NCI-H2227 (cell line): ENCODE measurements at regions not wholly inside any gene's neighbourhood (a gene's known extent, or its start where the extent isn't known, plus 50 kb on each side); places are given as distances from the start of the nearest gene placed in this dataset.
"Not testable (repeated sequence)": the region's sequence is repeated elsewhere in the genome, so short reads cannot be mapped to it uniquely, and the experiment has no call there.

ENCODE experiments used
- DNase-seq: peaks from one replicate; lab custom pipeline; 2025; ENCODE audit not compliant: unreplicated experiment; lab: John Stamatoyannopoulos, UW

DNA sequence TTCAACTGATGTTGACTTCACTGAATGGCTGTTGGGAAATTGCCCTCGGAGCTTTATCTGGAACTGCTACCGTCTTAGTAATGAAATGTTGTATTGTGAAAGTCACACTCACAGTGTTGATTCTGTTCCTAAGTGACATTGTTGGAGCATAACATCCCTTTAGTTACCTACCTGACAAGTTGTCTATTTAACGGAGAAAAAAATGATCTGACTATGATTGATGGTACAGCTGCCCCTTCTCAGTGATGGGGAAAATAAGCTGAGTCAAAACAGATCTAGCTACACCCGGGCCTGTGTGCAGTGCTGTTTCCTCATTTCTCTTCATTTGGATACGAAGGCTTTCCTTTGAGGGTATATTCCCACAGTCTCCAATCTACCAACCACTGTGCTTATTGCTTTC lies 472.3 kb upstream of the BRINP3 start:
- DNase-seq: peak; percentile 27

DNA sequence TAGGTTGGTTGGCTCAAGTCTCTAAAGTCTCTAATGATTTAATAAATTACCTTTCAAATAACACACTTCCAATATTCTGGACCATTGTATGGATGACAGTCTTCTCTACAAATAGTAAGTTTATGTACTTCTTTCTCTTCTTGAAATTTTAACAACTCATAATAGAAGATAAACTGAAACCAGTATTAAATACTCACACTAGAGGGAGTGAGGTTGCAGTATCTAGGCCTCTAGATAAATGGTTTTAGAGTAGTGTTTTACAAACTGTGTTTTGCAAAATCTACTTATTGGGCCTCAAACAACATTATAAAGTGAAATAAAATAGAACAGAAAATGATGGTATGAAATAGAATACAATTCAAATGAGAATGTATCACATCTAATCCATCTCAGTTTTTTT lies 479.9 kb upstream of the BRINP3 start:
- no peak for DNase-seq

DNA sequence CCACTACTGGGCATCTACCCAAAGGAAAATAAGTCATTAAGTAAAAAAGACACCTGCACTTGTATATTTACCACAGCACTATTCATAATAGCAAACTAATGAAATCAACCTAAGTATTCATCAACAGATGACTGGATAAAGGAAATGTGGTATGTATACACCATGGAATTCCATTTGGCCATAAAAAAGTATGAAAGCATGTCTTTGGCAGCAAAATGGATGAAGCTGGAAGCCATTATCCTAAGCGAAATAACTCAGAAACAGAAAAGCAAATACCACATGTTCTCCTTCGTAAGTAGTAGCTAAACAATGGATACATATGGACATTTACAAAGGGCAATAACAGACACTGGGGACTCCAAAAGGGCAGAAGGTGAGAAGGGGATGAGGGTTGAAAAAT lies 485.7 kb upstream of the BRINP3 start:
- no peak for DNase-seq

DNA sequence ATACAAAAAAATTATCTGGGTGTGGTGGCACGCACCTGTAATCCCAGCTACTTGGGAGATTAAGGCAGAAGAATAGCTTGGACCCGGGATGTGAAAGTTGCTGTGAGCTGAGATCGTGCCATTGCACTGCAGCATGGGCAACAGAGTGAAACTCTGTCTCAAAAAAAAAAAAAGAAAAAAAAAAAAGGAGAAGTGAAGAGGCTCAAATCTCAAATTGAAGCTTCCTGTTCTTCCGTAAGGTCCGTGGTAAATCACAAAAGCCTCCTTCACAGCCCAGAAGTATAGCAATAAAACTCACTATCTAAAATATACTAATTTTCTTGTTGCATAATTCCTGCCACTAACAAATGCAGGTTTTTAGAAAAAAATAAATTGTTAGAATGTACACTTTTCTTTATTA lies 498.2 kb upstream of the BRINP3 start:
- no peak for DNase-seq

DNA sequence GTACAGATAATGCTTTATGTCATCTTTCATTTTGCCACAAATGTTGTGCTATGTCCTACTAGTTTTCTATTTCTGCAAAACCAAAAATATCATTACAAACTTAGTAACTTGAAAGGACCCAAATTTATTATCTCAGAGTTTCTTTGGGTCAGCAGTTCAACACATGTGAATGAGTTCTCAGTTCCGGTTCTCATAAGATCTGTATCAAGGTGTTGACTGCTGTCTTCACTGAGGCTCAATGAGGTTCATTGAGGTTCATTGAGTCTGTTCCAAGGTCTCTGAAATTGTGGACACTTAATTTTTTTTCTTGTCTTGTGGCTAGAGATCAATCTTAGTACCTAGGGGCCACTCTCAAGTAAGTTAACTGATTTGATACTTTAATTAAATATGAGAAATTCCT lies 525.1 kb upstream of the BRINP3 start:
- DNase-seq: no peak

DNA sequence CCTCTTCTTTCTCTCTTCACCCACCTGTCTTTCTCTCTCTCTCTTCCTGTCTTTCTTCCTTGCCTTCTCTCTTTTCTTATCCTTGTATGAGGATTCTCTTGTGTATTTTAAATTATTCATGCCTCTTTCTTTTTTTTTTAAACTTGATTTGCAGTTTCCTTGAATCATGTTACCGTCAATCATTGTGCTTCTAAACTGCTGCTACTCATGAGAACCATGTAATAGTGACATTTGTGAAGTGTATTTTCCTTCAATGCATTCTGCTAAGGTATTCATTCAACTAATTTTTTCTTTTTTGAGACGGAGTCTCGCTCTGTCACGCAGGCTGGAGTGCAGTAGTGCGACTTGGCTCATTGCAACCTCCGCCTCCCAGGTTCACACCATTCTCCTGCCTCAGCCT lies 539.1 kb upstream of the BRINP3 start:
- DNase-seq: no peak

DNA sequence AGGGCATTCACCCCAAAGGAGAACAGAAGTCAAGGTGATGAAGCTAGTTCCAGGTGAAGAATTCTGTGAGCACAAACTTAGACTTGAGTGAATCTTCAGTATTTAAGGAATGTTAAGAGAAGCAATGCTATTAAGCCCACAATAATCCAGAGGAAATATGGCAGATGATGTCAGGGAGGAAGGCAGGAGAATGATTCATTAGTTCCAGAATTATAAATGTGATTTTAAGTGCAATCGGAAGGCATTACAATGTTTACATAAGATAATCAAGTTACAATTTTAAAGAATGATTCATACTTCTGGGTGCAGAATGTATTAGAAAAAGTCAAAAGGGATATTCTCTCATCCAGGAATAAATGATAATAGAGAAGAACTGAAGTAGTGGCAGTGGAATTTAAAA lies 545.2 kb upstream of the BRINP3 start:
- DNase-seq: no peak

DNA sequence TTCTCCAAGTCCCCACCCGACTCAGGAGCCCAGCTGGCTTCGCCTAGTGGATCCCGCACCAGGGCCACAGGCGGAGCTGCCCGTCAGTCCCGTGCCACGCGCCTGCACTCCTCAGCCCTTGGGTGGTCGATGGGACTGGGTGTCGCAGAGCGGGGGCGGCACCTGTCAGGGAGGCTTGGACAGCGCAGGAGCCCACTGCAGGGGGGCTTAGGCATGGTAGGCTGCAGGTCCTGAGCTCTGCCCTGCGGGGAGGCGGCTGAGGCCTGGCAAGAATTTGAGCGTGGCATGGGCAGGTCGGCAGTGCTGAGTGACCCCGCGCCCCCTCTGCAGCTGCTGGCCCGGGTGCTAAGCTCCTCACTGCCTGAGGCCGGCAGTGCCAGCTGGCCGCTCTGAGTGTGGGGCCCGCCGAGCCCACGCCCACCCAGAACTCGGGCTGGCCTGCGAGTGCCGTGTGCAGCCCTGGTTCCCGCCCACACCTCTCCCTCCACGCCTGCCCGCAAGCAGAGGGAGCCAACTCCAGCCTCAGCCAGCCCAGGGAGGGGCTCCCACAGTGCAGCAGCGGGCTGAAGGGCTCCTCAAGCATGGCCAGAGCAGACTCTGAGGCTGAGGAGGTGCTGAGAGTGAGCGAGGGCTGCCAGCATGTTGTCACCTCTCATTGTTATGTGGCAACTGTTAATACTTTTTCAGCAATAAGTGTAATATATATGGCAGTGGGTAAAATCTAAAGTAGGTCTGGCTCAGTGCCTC lies 548.4 kb upstream of the BRINP3 start:
- DNase-seq: no peak

DNA sequence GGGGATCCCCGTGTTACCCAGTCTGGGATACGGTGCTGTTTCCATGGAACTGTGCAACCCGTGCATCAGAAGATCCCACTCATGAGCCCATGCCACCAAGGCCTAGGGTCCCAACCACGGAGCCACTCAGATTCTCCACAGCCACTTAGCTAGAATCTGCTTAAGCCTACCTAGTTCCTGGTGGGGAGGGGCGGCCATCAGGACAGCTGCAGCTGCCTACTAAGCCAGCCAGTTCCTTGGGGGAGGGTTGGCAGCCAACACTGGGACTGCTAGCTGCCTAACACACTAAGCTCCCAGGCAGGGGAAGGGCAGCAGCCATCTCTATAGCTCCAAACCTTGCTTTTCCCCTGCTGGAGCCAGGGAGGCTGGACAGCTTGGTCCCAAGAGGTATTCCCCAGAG lies 549.2 kb upstream of the BRINP3 start:
- no peak for DNase-seq

DNA sequence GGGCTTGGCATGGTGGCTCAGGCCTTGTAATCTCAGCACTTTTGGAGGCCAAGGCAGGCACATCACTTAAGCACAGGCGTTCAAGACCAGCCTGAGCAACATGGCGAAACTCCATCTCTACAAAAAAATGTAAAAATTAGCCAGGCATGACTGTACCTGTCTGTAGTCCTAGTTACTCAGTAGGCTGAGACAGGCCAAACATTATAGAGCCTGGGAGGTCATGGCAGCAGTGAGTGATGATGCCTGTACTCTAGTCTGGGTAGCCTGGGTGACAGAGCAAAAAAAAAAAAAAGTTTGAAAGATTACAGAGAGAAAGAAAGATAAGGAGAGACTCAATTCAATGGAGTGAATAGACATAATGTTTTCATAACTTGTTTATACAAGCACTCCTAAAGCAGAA lies 556.5 kb upstream of the BRINP3 start:
- no peak for DNase-seq

DNA sequence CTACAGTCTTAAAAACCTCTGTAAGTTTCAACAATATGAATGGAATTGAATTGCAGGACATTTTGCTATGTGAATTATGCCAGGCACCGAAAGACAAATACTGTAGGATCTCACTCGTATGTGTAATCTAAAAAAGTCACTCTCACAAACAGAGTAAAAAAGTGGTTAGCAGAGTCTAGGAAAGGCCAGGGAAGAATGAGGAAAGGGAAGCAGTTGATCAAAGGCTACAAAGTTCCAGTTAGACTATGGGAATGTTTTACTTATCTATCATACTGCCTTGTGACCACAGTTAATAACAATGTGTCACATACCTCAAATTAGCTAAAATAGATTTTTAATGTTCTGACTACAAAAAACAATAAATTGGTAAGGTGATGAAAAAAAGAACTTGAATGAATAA lies 565.4 kb upstream of the BRINP3 start:
- DNase-seq: no peak

DNA sequence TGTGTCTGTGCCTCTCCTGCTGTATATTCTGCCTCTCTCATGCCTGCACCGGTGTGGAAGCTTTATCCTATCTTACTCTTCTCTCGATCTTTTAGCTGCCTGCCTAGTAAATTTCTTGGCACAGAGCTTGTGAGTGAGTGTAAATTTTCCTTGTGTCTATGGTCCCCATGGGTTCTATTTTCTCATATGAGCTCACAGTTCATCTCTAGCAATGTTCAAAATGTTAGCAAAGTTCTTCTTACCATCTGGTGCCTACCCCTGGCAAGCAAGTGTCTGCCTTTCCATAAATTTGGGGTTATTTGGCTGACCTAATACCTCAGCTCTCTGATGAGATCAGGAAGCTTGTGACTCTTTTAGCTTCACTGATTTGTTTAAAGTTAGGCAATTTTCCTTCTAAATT lies 572.1 kb upstream of the BRINP3 start:
- no peak for DNase-seq

DNA sequence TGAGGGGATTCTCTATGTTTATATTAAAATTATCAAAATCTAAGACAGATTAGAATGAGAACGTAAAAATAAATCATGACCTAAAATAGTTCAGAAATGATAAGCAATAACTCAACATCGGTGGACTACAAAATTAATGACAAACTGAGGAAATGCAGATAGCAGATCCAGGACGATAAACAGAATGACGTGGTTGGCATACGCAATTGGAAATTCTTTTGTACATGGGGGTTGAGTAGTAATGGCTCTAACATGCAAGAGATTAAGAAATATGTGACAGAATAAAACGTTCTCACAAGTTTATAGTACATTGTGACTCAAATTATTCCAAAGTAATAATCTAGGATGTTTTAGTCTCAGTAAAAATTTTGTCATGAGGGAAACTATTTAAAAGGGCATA lies 575.2 kb upstream of the BRINP3 start:
- no peak for DNase-seq

DNA sequence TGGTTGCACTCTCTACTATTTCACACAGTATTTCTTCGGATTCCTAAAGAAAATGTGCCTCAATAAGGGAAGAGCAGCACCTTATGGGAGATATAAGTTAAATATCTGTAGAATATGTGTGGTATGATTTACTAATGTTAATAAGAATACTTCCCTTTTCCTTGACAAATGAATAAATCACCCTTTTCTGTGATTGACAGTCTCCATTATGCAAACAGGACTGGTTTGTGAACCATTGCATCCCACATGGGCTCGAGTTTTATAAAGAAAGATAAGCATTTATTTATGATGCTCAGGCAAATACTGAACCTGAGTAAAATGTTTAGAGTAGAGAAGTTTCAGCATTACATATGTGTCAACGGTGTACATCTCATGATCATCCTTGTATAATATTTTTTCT lies 587.7 kb upstream of the BRINP3 start:
- DNase-seq: no peak

DNA sequence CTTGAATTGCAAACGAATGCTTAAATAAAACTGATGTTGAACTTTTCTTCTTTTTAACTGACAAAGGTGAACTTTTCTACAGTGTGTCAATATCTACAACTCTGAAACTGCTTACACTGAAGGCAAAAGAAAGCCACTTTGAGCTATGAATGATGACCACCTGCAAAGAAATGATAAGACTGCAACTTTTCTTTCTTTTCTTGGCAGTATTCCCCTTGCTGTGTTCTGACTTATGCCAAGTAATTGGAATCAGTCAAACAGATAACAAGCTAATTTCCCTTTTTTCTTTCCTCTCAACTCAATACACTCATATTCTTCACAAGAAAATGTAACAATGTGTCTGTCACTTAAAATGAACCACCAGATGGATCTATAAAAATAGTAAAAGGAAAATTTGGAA lies 588.1 kb upstream of the BRINP3 start:
- no peak for DNase-seq

DNA sequence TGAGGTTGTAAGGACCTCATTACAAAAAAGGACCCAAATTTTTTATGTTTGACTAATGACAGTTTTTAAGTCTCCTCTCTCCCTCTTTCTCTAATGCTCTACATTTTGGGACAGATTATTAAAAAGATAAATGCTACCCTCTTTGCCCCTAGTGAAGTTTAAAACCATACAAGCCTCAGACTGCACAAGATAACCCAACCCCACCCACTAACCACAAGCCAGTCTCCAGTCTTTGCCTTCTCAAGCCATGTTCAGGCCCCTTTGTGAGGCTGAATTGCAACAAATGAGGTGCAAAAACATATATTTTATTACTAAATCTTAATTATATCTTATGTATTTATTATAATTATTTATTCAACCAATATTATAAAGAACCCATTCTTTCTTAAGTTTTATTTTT lies 597.2 kb upstream of the BRINP3 start:
- DNase-seq: no peak

DNA sequence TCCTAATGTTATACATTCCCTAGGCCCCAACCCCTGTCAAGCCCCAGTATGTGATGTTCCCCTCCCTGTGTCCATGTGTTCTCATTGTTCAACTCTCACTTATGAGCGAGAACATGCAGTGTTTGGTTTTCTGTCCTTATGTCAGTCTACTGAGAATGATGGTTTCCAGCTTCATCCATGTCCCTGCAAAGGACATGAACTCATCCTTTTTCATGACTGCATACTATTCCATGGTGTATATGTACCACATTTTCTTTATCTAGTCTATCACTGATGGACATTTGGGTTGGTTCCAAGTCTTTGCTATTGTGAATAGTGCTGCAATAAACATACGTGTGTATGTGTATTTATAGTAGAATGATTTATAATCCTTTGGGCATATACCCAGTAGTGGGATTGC lies 605.4 kb upstream of the BRINP3 start:
- not testable (repeated sequence) for DNase-seq

DNA sequence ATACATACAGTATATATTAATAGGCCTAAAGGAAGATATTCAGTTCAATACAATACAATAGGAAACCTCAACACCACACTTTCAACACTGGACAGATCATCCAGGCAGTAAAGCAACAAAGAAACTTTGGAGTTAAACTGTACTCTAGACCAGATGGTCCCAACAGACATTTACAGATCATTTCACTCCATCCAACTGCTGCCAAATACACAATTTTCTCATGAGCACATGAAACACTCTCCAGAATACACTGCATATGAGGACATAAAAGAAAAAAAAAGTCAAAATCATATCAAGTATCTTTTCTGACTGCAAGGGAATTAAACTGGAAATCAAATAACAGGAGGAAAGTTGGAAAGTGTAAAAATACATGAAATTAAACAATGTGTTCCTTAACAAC lies 607.5 kb upstream of the BRINP3 start:
- DNase-seq: no peak

DNA sequence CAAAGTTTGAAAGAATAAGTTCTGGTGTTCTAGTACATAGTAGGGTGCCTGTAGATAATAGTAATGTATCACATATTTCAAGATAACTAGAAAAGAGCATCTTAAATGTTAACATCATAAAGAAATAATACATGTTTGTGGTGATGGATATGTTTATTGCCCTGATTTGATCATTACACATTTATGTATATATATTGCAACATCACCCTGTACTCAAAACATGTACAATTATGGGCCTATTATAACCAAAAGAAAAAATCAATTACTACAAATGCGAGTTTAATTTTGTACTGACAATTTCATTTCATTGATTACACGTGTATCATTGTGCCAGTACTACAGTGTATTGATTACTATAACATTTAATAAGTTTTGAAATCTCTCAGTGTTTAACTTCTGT lies 609.2 kb upstream of the BRINP3 start:
- DNase-seq: no peak

DNA sequence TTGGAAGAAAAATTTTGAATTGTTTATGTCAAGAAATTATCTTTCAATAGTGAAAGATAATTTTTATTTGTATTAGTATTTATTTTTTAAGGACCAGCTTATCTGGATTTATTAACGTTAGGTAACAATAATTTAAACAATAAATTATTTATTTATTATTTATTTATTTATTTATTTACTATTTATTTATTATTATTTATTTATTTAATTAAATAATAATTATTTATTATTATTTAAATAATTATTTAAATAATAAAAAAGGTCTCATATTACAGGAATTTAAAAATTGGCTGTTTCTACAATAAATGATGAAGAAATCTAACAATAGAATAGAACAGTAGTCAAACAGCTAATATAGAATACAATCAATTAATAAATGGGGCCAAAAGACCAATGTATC lies 618.7 kb upstream of the BRINP3 start:
- DNase-seq: no peak

DNA sequence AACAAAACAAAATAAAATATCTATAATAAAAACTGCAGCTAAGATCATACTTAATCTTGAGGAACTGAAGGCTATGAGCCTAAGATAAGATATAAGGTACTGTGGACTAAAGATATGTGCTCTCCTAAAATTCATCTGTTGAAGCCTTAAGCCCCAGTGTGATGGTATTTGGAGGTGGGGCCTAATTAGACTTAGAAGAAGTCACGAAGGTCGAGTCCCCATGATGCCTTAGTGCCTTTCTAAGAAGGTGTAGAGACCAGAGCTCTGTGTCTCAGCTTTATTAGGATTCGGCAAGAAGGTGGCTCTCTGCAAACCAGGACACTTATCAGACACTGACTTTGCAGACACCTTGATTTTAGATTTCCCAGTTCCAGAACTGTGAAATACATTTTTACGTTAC lies 622.0 kb upstream of the BRINP3 start:
- no peak for DNase-seq

DNA sequence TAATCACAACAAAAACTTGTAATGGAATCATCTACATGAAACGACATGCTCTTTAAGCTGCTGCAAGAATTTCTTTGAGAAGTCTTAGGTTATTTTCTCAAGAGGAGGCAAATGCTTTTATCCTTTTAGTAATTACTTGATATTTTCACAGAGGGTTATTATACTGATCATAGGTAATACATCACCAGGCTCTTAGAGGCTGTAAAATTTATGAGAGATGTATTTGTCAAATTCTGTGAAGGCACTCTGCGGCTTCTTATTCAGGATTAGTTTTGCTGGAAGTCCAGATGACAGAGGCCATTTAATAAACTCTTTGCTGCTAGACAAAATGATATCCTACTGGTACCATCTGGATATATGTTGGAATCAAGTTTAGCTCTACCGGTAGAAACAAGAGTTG lies 624.3 kb upstream of the BRINP3 start:
- peak; percentile 77 for DNase-seq

DNA sequence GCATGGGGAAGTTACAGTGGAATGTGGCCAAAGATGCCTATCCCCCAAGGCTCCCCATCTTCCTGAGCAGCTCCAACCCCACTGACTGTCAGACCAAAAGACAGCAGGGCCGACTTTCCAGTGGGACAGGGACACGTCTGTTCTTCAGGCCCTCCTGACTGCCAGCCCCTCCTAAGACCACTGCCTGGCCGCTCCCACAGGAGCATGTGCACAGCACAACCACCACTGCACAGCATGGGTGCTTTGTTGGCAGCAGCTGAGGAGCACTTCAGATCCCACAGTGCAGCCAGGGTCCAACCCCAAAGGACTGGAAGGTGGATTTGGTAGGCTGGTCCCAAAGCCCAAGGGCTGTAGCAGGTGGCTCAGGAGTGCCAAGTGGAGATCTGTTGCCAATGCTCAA lies 648.3 kb upstream of the BRINP3 start:
- no peak for DNase-seq

DNA sequence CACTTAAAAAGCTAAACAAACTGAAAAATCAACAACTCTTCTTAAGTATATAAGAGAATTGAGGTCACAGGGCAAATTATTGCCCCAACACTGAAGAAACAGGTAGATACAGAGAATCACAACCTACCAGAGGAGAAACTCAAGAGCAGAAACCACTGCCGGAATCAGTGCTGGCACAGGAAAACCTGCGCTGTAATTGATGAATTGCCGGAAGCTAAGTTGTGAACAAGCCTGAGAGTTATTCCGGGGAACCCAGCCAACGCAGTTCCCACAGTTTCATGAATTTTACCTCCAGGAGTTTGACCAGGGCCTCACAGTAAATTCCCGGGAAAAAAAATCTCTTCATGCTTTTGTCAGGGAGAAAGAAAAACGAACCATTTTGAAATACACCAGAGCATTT lies 657.1 kb upstream of the BRINP3 start:
- DNase-seq: no peak
